M059J (cell line): ENCODE measurements at regions not wholly inside any gene's neighbourhood (a gene's known extent, or its start where the extent isn't known, plus 50 kb on each side); places are given as distances from the start of the nearest gene placed in this dataset.
"Not testable (repeated sequence)": the region's sequence is repeated elsewhere in the genome, so short reads cannot be mapped to it uniquely, and the experiment has no call there.

Source experiments
- DNase-seq: peaks from one replicate; pipeline ENCODE4 v3.0.0-alpha.2; 2012; ENCODE audit warnings: low read depth

DNA sequence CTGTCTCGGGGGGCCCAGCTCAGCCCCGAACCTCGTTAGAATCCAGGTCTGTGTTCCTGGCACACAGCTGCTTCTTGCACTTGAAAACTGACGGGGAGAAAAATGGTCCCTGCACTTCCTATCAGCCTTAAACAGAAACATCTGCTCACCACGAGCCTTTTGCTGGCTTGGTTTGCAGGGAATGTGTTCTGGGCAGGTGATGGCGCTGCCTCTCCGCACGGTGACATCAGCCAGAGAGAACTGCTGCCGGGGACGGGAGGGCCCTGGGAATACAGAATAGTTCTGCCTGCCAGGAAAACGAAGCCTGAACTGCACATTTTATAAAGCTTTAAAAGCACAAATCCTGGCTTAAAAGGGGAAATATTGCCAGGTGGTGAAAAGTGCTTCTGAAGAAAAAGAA lies 622.5 kb downstream of the TYW1 start:
- DNase-seq: peak; percentile 33

DNA sequence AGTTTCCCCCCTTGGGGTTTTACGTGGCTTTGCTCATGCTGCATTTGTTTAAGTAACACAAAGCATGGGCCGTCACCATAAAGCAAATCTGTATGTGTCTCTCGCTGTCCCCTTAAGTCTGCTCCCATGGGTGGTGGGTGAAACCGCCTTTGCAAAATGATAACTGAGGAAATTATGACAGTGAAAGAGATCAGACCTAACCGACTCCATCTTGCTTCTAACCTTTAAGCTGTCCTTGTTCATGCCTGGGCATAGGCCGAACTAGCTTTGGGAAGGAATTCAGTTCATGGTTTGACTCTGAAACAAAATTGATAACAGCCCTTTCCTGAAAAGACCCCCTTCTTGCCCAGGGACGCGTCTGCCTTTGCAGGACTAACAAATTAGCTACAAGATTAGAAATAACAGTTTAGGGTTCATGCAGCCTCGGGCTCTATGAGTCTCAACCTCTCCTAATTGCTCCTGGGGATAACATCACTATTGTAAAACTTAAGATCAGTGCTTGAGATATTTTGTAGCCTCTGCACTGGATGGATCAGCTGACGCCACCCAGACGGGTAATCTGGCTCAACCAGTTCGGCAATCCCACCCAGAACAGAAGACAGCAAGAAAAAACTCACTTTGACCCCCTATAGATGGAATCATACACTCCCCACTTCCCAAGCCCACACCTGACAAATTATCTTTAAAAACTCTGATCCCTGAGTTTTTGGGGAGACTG lies 623.7 kb downstream of the TYW1 start:
- DNase-seq: no peak

DNA sequence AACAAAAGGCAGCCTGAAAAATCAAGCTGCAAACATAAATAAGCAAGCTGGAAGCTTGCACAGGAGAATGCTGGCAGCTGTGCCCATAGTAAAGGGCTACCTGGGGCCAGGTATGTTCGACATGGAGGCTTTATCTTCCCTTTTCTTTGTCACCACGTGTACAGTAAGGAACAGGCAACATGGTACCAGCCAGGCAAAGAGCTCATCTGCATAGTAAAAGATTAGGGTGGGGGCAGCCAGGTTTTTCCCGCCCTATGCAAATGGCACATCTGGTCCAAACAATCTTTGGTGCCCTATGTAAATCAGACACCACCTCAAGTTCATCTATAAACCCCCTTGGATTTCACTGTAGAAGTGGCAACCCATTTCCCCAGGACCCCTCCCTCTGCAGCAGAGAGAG lies 625.1 kb downstream of the TYW1 start:
- no peak for DNase-seq

DNA sequence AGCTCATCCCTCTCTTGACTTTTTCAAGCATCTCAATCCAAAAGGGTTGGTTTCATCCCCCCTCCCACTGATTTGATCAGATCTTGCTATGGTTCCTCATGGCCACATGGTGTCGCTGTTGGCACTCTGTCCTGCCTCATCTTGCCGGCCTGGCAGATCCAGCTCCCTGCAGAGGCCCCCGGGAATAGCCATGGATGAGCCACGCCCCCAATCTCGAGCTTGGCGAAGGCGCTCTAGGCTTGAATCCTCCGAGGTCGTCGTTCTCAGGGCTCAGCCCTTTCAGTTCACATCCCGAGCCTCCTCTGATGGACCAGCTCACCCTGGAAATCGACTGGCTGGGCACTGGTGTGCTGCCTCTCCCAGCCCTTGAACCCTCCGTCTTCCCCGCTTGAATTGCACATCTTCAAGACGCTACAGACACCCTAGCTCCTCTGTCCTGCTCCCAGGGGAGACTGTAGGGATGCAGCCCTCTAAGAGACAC lies 628.7 kb downstream of the TYW1 start:
- DNase-seq: peak; percentile 81

DNA sequence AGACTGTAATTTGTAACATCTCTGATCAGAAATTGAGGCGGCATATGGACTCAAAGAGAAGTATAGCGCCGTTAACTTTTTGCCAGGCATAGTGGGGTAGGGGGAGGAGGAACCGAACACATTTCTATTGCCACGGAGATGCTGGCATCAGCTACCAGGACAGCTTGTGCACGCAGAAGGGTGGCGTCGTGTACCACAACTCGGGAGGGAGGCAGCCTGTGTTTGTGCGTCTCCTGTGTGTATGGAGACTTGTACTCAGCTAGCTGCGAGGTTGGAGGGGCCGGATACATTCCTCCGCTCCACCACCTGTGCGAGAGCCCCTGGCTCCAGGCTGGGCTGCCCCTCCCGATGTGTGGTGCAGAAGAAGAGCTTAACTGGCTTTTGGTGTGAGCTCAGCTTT lies 634.8 kb downstream of the TYW1 start:
- no peak for DNase-seq

DNA sequence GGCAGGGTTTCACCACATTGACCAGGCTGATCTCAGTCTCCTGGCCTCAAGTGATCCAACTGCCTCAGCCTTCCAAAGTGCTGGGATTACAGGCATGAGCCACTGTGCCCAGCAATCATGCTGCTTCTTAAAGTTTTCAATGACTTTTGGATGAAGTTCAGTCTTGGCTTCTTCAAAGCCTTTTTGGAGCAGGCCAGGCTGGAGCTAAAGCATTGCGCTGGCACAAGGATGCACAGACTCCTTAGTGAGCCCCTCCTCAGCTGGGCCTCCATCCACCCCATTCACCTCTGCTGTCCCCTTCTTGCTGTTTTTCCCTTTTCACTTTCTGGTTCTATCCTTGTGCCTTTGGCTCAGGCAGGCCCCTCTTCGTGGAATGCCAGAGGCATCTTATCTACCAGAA lies 638.6 kb downstream of the TYW1 start:
- DNase-seq: no peak

DNA sequence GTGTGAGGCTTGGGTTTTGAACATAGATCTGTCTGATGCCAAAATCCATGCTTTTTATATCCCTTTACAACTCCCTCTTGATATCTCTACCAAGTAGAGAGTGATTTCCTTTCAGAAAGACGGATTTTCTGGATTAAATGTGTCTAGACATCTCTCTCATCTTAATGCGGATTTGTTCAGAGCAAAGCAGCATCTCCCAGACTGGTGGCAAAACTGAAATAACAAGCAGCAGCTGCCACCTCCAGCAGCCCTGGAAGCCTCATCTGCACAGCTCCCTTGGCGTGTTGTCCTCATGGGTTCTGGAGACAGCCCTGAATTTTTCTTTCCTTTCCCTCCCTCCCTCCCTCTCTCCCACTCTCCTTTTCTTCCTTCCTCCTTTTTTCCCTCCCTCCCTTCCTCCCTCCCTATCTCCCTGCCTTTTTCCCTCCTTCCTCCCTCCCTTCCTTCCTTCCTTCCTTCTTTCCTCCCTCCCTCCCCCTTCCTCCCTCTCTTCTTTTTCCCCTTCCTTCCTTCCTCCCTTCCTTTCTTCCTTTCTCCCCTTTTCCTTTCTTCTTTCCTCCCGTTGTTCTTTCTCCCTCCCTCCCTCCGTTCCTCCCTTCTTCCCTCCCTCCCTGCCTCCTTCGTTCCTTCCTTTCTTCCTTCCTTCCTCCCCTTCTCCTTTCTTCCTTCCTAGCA lies 639.9 kb downstream of the TYW1 start:
- DNase-seq: no peak

DNA sequence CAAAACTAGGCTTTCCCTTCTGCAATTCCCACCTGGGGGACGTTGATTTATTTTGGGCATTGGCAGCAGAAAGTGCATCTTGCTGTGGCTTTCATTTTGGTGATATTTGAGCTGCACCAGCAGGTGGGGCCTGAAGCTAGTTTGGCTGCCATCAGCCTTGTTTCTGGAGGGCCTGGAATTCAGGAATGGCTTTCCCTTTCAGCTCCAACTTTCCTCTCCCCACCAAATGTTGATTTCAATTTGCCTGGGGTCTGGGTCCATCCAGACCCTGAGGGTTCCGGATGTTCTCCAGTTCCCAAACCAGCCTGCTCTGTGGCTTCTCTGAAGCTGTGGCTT lies 640.4 kb downstream of the TYW1 start:
- DNase-seq: peak; percentile 38

DNA sequence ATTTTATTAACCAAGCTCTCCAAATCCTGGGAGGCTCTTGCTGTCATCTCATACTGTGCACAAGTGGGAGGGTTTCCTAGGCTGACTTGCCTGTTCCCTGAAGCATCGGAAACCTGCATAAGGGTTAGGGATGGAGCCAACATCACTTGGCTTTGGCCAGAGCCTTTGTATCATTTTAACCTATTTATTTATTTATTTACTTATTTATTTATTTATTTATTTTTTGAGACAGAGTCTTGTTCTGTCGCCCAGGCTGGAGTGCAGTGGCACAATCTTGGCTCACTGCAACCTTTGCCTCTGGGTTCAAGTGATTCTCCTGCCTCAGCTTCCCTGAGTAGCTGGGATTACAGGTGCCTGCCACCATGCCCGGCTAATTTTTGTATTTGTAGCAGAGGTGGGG lies 645.9 kb downstream of the TYW1 start:
- not testable (repeated sequence) for DNase-seq

DNA sequence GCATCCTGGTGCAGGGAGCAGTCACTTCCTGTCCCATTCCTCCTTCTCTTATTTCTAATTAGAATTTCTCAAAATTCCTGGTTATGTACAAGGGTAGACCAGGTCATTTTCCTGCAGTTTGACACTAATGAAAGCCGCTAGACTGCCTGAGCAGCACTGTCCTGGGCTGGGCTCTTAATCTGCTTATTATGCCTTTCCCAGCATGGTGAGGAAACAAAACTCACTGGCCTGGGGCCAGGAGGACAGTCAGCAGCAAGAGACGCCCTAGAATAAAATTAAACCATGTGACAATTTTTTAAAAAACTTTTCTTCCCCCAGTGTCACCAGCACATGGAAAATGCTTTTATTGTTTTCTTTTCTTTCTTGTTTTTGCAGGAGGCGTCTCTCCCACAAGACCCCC lies 647.5 kb downstream of the TYW1 start:
- DNase-seq: peak; percentile 18

DNA sequence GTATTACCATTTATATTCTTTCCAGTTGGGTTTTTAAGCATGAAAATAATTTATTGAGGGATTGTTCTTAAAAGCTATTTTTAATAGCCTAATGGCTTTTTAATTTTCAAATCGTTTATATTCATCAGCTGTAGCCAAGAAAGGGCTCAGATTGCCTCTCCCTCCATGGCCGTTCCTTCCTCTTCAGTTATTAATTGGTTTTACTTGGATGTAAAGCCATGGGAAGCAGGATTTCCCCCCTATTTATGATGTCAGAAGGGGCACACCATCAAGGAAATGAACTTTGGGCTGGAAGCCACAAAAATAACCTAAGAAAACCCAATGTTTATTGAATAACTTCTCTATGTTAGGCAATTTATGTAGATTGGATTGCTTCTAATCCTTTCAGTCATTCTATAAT lies 656.3 kb downstream of the TYW1 start:
- DNase-seq: no peak

DNA sequence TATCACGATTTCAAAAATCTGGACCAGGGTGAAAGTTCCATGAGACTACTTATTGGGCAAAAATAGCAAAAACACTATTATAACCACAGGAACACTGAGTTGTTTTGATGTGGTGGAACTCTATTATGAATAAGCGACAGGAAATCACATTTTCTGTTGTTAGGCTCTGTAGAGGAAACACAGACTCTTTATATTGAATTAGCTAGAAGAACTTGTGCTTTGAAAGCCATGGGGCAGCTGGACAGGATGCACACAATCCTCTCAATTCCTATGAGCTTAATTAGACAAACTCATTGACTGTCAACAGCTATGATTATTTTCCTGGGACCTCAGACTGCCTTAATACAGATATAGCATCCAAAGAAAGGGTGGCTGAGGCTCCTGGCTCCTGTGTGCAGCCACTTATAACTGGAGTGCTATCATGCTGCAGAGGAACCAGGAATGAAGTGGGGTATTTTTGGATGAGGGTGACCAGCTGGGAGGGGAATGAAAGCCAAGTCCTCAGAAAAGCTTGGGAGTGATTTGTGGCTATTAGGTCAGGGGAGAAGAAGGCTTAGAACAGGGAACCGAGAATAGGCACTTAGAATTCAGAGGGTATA lies 657.3 kb downstream of the TYW1 start:
- no peak for DNase-seq

DNA sequence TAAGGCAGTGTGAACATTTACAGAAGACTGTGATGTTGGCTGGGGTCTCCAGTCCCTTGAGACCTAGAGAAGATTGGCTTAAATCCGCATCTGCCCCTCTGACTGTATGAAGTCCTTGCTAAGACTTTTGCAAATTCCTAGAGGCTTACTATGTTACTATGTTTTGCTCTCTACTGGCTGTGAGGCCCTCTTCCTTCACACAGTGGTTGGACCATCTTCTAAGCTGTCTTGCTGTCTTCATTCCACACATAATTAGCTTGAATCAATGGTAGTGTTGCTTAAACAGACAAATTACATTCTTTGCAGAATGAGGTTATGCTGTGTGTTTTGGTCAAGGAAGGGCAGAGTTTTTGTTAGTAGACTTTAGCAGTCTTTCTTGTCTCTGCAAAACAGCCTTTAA lies 658.0 kb downstream of the TYW1 start:
- no peak for DNase-seq

DNA sequence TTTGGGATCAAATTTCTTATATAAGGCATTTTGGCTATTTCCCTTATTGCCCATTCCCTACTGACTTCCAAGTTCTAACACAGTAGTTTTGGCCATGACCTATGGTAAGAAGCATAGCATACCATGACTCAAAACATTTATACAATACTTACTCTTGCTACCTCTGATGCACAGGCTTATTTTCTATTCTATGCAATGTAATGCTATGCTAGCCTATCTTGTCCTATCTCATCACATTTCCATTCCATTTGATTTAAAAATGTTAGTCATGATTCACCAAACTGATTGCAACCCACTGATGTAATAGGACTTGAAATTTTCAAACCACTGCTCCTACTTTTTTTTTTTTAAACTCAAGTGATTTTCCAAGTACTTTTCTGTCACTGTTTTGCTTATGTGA lies 658.5 kb downstream of the TYW1 start:
- DNase-seq: no peak

DNA sequence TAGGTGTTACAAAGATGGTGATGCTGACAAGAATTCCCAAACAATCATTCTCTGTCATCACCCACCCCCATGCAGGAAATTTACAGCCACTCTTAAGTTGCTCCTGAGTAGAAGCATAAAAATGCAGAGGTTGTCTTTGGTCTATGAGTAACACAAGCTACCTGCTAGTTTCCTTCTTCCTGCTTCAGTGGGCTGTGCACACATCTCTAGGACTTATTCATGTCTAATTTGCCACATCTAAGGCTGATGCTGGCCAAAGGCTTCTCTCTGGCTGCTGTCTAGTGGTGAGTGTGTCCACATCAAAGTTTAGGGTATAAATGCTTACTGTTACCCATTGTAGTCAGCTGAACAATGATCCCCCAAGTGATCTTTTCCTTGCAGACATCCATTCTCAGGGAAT lies 662.5 kb downstream of the TYW1 start:
- peak; percentile 60 for DNase-seq

DNA sequence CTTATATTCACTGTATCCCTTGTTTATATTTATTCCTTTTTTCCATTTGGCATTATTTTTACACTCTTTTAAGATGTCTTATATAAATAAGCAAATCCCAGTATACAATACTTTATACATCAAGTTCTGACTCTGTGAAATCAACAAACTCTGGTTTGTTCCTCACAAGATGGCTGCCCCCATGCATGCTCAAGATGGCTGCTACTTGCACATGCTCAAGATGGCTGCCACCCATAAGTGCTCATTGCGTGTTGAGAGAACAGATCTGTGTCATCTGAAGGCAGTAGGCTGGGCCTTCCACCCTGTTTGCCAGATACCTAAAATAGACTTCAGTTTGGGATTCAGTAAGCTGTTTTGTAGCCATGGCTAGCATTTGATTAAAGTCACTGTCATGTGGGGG lies 666.2 kb downstream of the TYW1 start:
- no peak for DNase-seq

DNA sequence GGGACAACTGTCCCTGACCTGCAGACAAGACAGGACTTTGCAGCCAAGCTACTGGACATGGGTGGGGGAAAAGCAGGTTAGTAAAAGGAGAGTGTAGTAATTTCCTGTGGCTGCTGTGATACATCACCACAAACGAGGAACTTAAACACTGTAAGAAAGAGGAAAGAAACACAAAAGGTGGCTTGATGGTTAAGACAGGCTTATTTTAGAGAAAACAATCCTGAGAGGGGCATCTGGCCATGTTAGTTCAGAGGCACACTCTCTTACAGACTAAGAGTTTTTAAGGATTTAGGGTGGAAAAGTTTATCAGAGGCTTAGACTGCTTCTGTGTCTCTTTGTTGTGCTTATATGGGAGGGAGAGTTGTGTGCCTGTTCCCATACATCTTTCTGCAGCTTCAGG lies 667.0 kb downstream of the TYW1 start:
- DNase-seq: no peak

DNA sequence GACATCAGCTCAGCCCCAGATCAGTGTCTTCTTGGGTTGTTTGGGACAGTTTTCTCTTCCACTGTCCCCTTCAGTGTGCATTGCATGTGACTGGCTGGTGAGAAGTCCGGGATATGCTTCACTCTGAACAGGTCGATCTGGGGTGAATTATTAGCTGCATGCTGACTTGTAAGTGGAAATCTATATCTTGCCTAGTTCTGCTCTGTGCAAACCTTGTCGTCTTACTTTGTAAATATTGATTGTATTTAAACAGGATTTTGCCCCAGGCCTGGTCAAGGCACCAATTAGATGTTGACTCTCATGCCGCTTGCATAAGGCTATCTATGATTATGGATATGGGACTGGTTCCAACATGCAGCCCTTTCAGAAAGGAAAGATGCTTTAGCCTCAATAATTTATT lies 669.7 kb downstream of the TYW1 start:
- DNase-seq: not testable (repeated sequence)

DNA sequence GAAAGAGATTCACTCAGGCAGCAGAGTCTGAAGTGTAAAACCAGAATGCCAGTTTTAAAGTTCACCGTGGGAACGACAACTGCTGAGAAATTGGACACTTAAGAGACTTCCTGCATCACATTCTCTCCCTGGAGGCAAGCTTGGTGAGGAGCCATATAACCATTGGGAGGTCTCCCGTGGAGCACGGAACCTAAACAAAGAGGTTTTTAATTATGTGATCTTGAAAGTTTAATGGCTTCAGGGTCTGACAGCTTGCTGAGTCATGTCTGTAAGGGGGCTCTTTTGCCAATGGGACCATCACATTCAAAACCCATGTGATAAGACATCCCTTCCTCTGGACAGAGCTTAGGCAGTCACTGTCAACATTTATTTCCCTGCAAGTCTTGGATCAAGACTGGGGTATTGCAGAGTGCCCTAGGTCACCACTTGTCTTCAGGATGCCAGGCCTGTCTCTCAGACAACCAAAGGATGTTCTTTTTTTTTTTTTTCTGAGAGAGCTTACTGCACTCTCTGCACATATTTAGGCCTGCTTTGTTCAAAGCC lies 674.4 kb downstream of the TYW1 start:
- peak; percentile 94 for DNase-seq

DNA sequence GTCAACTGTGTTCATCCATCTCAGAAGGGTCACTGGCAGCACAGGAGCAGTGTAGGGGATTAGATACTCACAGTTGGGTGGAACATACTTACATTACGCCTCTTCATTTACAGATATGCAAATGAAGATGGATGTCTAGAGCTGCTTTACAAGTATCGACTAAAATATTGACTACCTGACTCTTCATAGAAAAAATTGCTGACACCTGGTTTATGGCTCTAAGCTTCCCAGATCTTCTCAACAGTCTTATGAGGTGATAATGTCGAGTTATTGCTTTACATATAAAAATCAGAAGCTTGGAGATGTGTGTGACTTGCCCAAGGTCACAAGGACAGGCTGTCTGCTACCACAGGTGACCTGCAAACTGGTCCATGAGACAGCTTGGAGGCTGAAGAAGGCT lies 677.2 kb downstream of the TYW1 start:
- DNase-seq: no peak

DNA sequence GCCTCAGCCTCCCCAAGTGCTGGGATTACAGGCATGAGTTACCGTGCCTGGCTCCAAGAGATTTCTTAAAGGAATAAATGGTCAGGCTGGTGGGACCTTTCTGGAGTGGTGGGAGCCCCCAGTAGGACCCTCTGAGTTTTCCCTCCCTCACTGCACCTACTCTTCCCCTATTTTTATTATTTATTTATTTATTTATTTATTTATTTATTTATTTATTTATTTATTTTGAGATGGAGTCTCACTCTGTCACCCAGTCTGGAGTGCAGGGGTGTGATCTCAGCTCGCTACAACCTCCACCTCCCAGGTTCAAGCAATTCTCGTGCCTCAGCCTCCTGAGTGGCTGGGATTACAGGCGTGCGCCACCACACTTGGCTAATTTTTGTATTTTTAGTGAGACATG lies 678.2 kb downstream of the TYW1 start:
- not testable (repeated sequence) for DNase-seq

DNA sequence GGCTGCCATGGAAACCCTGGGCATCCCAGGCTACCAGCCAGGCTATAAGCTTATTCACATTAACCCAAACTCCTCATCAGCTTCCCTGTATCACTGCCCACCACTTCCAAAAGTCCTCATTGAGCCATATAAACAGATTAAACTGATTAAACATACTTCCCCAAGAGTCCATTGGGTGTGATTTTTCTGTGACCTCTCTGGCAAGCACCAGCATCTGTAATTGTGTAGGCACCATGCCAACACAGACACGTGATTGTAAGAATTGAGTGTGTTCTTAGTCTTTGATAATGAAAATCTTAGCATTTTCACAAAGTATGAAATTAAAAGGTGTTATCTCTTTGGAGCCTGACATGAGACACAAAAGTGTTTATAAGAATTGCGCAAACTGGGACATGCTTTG lies 679.3 kb downstream of the TYW1 start:
- no peak for DNase-seq

DNA sequence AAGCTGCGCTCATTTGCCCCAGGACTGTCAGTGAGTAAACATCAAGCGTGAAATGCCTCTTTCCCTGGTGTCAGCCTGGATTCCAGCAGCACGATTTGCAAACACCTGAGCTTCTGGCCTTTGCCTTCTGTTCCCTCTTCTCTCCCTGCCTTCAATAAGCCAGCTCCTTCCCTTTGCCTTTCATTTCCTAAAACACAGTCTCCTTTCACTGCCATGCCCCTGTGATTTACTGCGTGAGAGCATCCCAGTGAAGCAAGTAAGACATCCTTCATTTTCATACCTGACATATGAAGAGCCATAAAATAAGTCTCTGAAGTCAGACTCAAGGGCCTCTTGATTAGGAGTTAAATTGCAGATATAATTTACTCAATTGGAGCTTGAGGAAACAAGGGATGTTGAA lies 681.8 kb downstream of the TYW1 start:
- DNase-seq: no peak
